Liver (tissue), 8 donors: ENCODE measurements at regions not wholly inside any gene's neighbourhood (a gene's known extent, or its start where the extent isn't known, plus 50 kb on each side); places are given as distances from the start of the nearest gene placed in this dataset.

ENCODE experiments used
- DNase-seq: peaks from one replicate; pipeline ENCODE4 v3.0.0-alpha.2; 2017; ENCODE audit warnings: low spot score
- H3K27ac ChIP-seq, 2 donors: one replicate each; pipeline ENCODE4 v1.7.0; 2013; ENCODE audit warnings: inconsistent platforms in 2 of 2, low read length in 2 of 2, control low read depth in 1 of 2, low read depth in 1 of 2, mild to moderate bottlenecking in 1 of 2
- H3K27me3 ChIP-seq, 4 donors: one replicate each; pipeline versions ENCODE4 v1.6.1 to v1.7.0; 2013; ENCODE audit warnings: low read length in 3 of 4, inconsistent platforms in 1 of 4, mild to moderate bottlenecking in 1 of 4, moderate library complexity in 1 of 4; ENCODE audit not compliant: control insufficient read depth in 4 of 4, insufficient read depth in 4 of 4
- H3K36me3 ChIP-seq, 4 donors: one replicate each; pipeline versions ENCODE4 v1.6.1 to v1.7.0; 2013; ENCODE audit warnings: low read length in 3 of 4, mild to moderate bottlenecking in 3 of 4, low read depth in 1 of 4, moderate library complexity in 1 of 4; ENCODE audit not compliant: control insufficient read depth in 4 of 4, insufficient read depth in 3 of 4
- H3K4me1 ChIP-seq, 4 donors: one replicate each; pipeline versions ENCODE4 v1.6.1 to v1.7.0; 2013; ENCODE audit warnings: low read length in 3 of 4, mild to moderate bottlenecking in 3 of 4, moderate library complexity in 1 of 4; ENCODE audit not compliant: control insufficient read depth in 4 of 4, insufficient read depth in 4 of 4
- H3K4me3 ChIP-seq, 3 donors: one replicate each; pipeline versions ENCODE4 v1.6.1 to v1.7.0; 2013; ENCODE audit warnings: low read length in 3 of 3, control low read depth in 1 of 3, low read depth in 1 of 3, mild to moderate bottlenecking in 1 of 3
- H3K9ac ChIP-seq, 2 donors: one replicate each; pipeline ENCODE4 v1.7.0; 2013; ENCODE audit warnings: low read length in 2 of 2, mild to moderate bottlenecking in 2 of 2, moderate library complexity in 2 of 2, control low read depth in 1 of 2, low read depth in 1 of 2
- H3K9me3 ChIP-seq, 4 donors: one replicate each; pipeline versions ENCODE4 v1.6.1 to v1.7.0; 2013; ENCODE audit warnings: low read length in 3 of 4; ENCODE audit not compliant: control insufficient read depth in 4 of 4
- ATF3 ChIP-seq: IDR thresholded peaks from 2 replicates; pipeline ENCODE4 v1.6.1; 2016; ENCODE audit warnings: antibody characterized with exemption
- CTCF ChIP-seq: fragments of 150-350 bp; IDR thresholded peaks from 2 replicates; pipeline ENCODE4 v1.5.1; 2017; ENCODE audit warnings: improper control_type of control experiment, low read depth, low read length; ENCODE audit not compliant: missing input control
- EGR1 ChIP-seq, 2 donors: IDR thresholded peaks; 2 replicates each; pipeline ENCODE4 v1.6.1; 2016 to 2018; ENCODE audit warnings: antibody characterized with exemption in 2 of 2, low read depth in 2 of 2
- FOXA1 ChIP-seq: IDR thresholded peaks from 2 replicates; pipeline ENCODE4 v1.6.1; 2016; ENCODE audit warnings: antibody characterized with exemption
- FOXA2 ChIP-seq: IDR thresholded peaks from 2 replicates; pipeline ENCODE4 v1.6.1; 2016; ENCODE audit warnings: antibody characterized with exemption
- GABPA ChIP-seq, 2 donors: IDR thresholded peaks in 1 of 2; conservative IDR thresholded peaks in 1 of 2; 2 replicates each; pipeline ENCODE4 v1.6.1; 2016; ENCODE audit warnings: antibody characterized with exemption in 2 of 2, mild to moderate bottlenecking in 1 of 2, moderate library complexity in 1 of 2
- HNF4A ChIP-seq, 2 donors: conservative IDR thresholded peaks; 2 replicates each; pipeline ENCODE4 v1.6.1; 2016; ENCODE audit warnings: antibody characterized with exemption in 2 of 2, mild to moderate bottlenecking in 2 of 2
- HNF4G ChIP-seq: IDR thresholded peaks from 2 replicates; pipeline ENCODE4 v1.6.1; 2016; ENCODE audit warnings: antibody characterized with exemption
- JUND ChIP-seq, 2 donors: IDR thresholded peaks; 2 replicates each; pipeline ENCODE4 v1.6.1; 2016; ENCODE audit warnings: antibody characterized with exemption in 2 of 2
- MAX ChIP-seq: IDR thresholded peaks from 2 replicates; pipeline ENCODE4 v1.6.1; 2016; ENCODE audit warnings: antibody characterized with exemption
- NR2F2 ChIP-seq: IDR thresholded peaks from 2 replicates; pipeline ENCODE4 v1.6.1; 2016; ENCODE audit warnings: antibody characterized with exemption
- RAD21 ChIP-seq, 2 donors: IDR thresholded peaks; 2 replicates each; pipeline ENCODE4 v1.6.1; 2016; ENCODE audit warnings: antibody characterized with exemption in 2 of 2, mild to moderate bottlenecking in 2 of 2
- REST ChIP-seq: IDR thresholded peaks from 2 replicates; pipeline ENCODE4 v1.6.1; 2016; ENCODE audit warnings: antibody characterized with exemption, mild to moderate bottlenecking
- RXRA ChIP-seq, 2 donors: IDR thresholded peaks; 2 replicates each; pipeline ENCODE4 v1.6.1; 2017 to 2018; ENCODE audit warnings: antibody characterized with exemption in 2 of 2, mild to moderate bottlenecking in 1 of 2
- SP1 ChIP-seq: IDR thresholded peaks from 2 replicates; pipeline ENCODE4 v1.6.1; 2018; ENCODE audit warnings: antibody characterized with exemption, mild to moderate bottlenecking
- TAF1 ChIP-seq: conservative IDR thresholded peaks from 2 replicates; pipeline ENCODE4 v1.6.1; 2016; ENCODE audit warnings: antibody characterized with exemption, mild to moderate bottlenecking
- YY1 ChIP-seq: IDR thresholded peaks from 2 replicates; pipeline ENCODE4 v1.6.1; 2016; ENCODE audit warnings: antibody characterized with exemption, mild to moderate bottlenecking
- ZBTB33 ChIP-seq: IDR thresholded peaks from 2 replicates; pipeline ENCODE4 v1.6.1; 2016; ENCODE audit warnings: antibody characterized with exemption
- whole genome bisulfite sequencing: extraction: QIAGEN DNeasy Blood & Tissue Kit; methylation state at CpG from one replicate; pipeline ENCODE4 v1.1.7; 2013; 5-methylcytosine and 5-hydroxymethylcytosine counted together
- donor health status: healthy.
- donor health status: healthy.
- donor health status: healthy.
- donor health status: healthy.
- donor health status: healthy.

- no peak for TF ChIP-seq HNF4A (conservative IDR thresholded peaks at IDR 0.05)
- no peak for TF ChIP-seq REST
- TF ChIP-seq HNF4G = no peak
- TF ChIP-seq NR2F2 = no peak
- TF ChIP-seq ZBTB33 = no peak
- TF ChIP-seq JUND (IDR thresholded peaks at IDR 0.05) = no peak
- no peak for TF ChIP-seq ATF3
- TF ChIP-seq FOXA1 = no peak
- no peak for TF ChIP-seq FOXA2
- TF ChIP-seq RXRA (IDR thresholded peaks at IDR 0.05) = no peak
- TF ChIP-seq CTCF = no peak
- no peak for TF ChIP-seq TAF1
- TF ChIP-seq RAD21 (IDR thresholded peaks at IDR 0.05) = no peak
- TF ChIP-seq SP1 = no peak
- TF ChIP-seq YY1 = no peak
- TF ChIP-seq GABPA (IDR thresholded peaks at IDR 0.05 in 1 of 2, conservative IDR thresholded peaks at IDR 0.05 in 1 of 2) = no peak
- TF ChIP-seq EGR1 (IDR thresholded peaks at IDR 0.05; ENCODE audit: low read depth in 2 of 2) = no peak
- no peak for TF ChIP-seq MAX
- Histone ChIP-seq H3K9me3 (no peaks in the 10 kb centered on the region), H3K9ac (no peak overlapping the region), H3K27me3 (peaks cover 0 to 2% (median 0%) of the 10 kb centered on the region in 4 donors), H3K4me3 (no peak overlapping the region), H3K27ac (no peak overlapping the region), H3K36me3 (no peaks in the 10 kb centered on the region), H3K4me1 (no peaks in the 10 kb centered on the region)
- no peak for DNase-seq
- WGBS = 86% methylated on average over 14 of the region's 14 CpGs
These were observed 77.1 kb upstream of the TTC34 start for GRCh38 chr1:2878591-2878990.

GRCh38 chr1:2879026-2879425 is 77.5 kb upstream of the TTC34 start:
- 87% methylated on average over 14 of the region's 14 CpGs for WGBS
- DNase-seq = no peak
- no peak for TF ChIP-seq HNF4A (conservative IDR thresholded peaks at IDR 0.05)
- TF ChIP-seq SP1 = no peak
- TF ChIP-seq NR2F2 = no peak
- no peak for TF ChIP-seq RXRA (IDR thresholded peaks at IDR 0.05)
- TF ChIP-seq MAX = no peak
- no peak for TF ChIP-seq JUND (IDR thresholded peaks at IDR 0.05)
- TF ChIP-seq YY1 = no peak
- no peak for TF ChIP-seq EGR1 (IDR thresholded peaks at IDR 0.05; ENCODE audit: low read depth in 2 of 2)
- TF ChIP-seq ZBTB33 = no peak
- no peak for TF ChIP-seq FOXA2
- no peak for TF ChIP-seq RAD21 (IDR thresholded peaks at IDR 0.05)
- no peak for TF ChIP-seq HNF4G
- TF ChIP-seq CTCF = no peak
- TF ChIP-seq TAF1 = no peak
- TF ChIP-seq ATF3 = no peak

More at GRCh38 chr1:2879026-2879425, 77.5 kb upstream of the TTC34 start:
- H3K9me3 ChIP-seq = no peaks in the 10 kb centered on the region
- no peak overlapping the region for H3K4me3 ChIP-seq
- no peaks in the 10 kb centered on the region for H3K4me1 ChIP-seq
- no peak overlapping the region for H3K9ac ChIP-seq
- no peaks in the 10 kb centered on the region for H3K36me3 ChIP-seq
- H3K27me3 ChIP-seq = peaks cover 0 to 2% (median 0%) of the 10 kb centered on the region in 4 donors
- no peak overlapping the region for H3K27ac ChIP-seq
